ENCODE measurements at regions not wholly inside any gene's neighbourhood (a gene's known extent, or its start where the extent isn't known, plus 50 kb on each side); places are given as distances from the start of the nearest gene placed in this dataset.
"Not testable (repeated sequence)": the region's sequence is repeated elsewhere in the genome, so short reads cannot be mapped to it uniquely, and the experiment has no call there.

GRCh38 chr11:71094296-71095077 is 157.9 kb downstream of the SHANK2 start:
- DNase-seq: no peak

- DNase-seq: no peak
These were observed 158.6 kb downstream of the SHANK2 start for GRCh38 chr11:71093783-71094182.

- no peak for DNase-seq
These were observed 160.7 kb downstream of the SHANK2 start for GRCh38 chr11:71091506-71092265.

GRCh38 chr11:71089571-71089970 is 162.8 kb downstream of the SHANK2 start:
- no peak for DNase-seq

DNA sequence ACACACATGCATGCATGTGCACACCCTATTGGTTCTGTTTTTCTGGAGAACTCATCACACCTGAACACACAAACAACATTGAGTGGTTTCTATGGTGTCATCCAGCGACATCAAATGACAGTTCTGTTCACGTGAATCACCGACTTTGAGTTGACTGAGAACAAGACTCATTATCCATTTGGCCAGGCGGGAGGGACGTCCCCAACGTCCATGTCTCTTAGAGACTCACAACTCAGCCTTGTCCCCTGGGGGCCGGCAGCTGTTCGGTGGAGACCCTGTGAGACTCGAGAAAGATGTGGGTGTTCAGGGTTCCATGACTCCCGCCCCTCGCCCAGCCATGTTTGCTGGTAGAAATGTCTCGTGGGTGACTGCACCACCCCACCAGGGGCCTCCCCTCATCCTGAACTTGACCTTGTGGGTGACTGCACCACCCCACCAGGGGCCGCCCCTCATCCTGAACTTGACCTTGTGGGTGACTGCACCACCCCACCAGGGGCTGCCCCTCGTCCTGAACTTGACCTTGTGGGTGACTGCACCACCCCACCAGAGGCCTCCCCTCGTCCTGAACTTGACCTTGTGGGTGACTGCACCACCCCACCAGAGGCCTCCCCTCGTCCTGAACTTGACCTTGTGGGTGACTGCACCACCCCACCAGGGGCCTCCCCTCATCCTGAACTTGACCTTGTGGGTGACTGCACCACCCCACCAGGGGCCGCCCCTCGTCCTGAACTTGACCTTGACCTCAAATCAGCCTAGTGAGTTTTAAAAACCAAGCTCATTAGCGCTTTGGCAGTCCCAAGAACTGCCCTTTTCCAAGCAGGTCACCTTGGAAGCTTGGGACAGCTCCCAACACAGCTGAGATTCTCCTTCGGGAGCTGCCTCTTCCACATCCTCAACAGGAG is 163.8 kb downstream of the SHANK2 start:
- not testable (repeated sequence) for DNase-seq

GRCh38 chr11:71086687-71087258 is 165.6 kb downstream of the SHANK2 start:
- DNase-seq: no peak

- DNase-seq: no peak
These were observed 167.9 kb downstream of the SHANK2 start for GRCh38 chr11:71084306-71085012.

- DNase-seq: no peak
These were observed 169.3 kb downstream of the SHANK2 start for GRCh38 chr11:71083105-71083504.

DNA sequence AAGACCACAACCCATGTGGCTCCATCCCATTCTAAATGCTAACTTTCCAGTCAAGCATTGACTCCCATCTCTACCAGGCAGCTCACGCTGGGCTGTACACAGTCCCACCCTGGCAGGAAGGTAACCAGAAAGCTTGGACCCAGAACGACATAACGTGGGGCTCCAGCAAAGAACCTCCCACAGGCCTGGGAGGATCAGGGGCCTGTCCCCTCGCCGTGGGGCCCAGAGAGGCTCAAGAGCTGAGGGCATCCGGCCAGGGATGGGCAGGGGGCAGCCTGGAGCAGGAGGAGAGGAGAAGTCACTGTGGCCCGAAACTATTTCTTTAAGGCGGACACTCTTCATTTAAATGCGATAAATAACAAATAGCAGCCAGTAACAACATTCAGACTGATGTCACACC is 169.9 kb downstream of the SHANK2 start:
- no peak for DNase-seq

- no peak for DNase-seq
These were observed 170.6 kb downstream of the SHANK2 start for GRCh38 chr11:71081704-71082230.

GRCh38 chr11:71080239-71081097 is 171.9 kb downstream of the SHANK2 start:
- DNase-seq: peak; percentile 6

DNA sequence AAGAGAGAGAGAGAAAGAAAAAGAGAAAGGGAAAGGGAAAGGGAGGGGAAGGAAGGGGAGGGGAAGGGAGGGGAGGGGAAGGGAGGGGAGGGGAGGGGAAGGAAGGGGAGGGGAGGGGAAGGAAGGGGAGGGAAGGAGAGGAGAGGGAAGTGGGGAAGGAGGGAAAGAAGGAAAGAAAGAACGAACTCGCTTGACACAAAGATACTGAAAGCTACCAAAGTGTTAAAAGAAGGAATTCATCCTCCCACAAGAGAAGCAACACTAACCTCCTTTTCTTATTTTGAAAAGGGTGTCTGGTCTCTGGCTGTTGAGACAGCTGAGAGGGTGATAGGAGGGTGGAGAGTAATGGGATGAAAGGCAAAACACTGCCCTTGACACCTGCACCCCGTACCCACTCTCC is 172.6 kb downstream of the SHANK2 start:
- no peak for DNase-seq

DNA sequence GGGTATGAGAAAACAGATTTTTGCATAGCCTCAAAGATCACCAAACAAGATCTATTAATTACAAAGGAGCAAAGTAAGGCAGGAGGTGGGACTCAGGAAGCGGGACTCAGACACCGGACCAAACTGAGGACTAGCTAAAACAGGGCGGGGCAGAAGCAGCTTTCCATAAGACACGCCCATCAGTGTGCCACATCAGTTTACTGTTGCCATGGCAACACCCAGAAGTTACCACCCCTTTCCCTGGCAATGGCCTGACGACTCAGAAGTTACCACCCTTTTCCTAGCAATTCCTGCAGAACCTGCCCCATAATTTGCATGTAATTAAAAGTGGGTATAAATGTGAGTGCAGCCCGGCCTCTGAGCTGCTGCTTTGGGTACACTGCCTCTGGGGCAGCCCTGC is 173.9 kb downstream of the SHANK2 start:
- DNase-seq: no peak

DNA sequence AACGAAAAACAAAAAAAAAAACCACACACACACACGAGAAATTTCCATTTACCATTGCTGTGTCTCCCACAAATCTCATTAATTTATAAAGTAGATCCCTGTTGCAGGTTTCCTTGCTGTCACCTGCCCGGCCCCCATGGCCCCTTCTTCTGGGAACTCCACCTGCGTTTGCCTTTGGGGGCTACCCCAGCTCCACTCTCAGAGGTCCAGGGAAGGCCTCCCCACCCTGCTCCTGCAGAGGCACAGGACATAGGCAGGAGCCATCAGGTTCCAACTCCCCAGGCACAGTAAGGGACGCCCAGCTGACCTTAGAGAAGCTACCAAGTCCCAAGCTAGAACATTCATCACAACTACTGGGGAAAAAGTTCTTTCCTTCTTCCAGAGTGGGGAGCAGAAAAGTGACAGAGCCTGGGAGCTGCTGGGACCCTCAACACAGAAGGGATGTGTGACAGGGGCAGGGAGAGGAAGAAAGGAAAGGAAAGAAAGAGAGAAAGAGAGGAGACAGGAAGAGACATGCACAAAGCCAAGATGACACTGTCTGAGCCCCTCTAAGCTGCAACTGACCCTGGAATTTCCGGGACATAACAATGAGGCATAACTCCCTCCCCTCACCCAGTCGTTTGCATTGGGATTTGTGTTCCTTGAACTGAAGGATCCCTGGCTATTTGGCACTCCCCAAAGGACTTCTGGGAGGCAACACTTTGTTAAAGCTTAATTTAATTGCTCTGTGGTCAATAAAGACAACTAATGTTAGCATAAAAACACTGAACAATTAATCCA is 175.7 kb downstream of the SHANK2 start:
- no peak for DNase-seq

- no peak for DNase-seq
These were observed 176.4 kb downstream of the SHANK2 start for GRCh38 chr11:71075871-71076420.

DNA sequence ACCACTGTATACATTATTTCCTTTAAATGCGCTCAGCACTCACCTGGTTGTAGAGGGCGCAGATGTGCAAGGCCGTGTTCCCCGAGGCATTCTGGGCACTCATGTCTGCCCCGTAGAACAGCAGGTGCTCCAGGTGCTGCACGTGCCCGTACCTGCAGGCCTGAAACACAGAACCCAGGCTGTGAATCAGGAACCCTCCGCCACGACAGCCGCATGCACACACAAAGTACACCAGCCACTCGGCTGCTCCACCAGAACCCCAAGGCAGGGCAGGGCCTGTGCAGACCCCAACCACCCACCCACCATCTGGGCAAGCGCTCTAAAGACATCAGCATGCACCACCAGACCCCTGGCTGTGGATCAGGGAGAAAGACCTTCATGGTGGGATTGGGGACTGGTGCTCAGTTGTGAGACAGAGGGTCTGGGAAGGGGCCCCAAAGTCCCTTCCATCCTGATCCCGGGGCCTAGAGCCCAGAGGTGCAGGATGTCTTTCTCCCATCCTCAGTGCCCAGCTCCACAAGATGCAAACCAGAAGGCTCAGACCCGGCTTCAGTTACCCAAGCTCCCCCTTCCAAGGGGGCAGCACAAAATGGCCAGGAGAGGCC is 177.2 kb downstream of the SHANK2 start:
- DNase-seq: no peak

- no peak for DNase-seq
These were observed 180.5 kb downstream of the SHANK2 start for GRCh38 chr11:71071736-71072509.
